ENCODE measurements at regions not wholly inside any gene's neighbourhood (a gene's known extent, or its start where the extent isn't known, plus 50 kb on each side); places are given as distances from the start of the nearest gene placed in this dataset.

DNA sequence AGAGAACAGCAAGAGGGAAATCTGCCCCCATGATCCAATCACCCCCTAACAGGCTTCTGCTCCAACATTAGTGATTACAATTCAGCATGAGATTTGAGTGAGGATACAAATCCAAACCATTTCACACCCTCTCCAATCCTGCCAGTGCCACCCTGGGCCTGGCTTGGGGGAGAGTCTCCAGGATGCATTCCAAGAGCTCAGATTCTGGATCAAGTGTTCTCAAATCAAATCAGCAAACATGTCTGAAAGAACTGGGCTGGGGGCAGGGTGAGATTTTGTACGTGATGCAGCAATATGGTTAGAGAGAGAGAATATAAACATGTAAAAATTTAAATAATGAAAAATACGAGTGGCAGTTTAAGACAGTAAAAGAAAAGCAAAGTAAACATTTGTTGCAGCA is 2100.9 kb upstream of the CELF4 start:
- H3K9me3 Mint-ChIP-seq (ENCODE audit: insufficient read depth) = no peaks in the 10 kb centered on the region
- DNase-seq (no peak), ATAC-seq (no peak)
- no peaks in the 10 kb centered on the region for H3K36me3 Mint-ChIP-seq (ENCODE audit: low read depth)
- H3K4me1 Mint-ChIP-seq (ENCODE audit: low read depth) = no peaks in the 10 kb centered on the region
- CTCF ChIA-PET = no interaction called here
- H3K27me3 Mint-ChIP-seq (ENCODE audit: low read depth) = no peaks in the 10 kb centered on the region
- POLR2A ChIA-PET = no interaction called here
- H3K27ac Mint-ChIP-seq = no peak overlapping the region
- no peak overlapping the region for H3K4me3 Mint-ChIP-seq

DNA sequence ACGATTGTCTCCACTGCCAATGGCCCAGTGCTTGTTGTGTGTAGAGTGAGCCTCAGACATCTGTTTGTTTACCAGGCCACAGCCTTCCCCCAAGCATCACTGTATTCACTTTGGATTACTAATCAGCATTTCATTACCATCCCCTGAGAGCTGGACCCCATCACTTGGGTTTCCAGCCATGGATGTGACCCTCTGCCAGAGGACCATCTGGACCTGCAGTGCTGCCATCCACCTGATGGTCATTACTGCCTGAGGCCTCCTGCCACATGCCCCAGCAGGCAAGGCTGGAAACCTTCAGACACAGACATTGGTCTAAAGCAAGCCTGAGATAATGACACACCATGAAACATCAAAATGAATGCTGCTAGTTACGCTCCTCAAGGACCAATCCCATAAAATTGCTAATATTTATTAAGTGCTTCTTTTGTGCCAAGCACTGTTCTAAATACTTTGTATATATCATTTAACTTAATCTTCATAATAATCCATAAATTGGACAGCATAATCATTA is 2096.3 kb upstream of the CELF4 start:
- CTCF ChIA-PET = no interaction called here
- H3K4me3 Mint-ChIP-seq = no peak overlapping the region
- POLR2A ChIA-PET = no interaction called here
- ATAC-seq (no peak), DNase-seq (no peak)
- H3K36me3 Mint-ChIP-seq (ENCODE audit: low read depth) = no peaks in the 10 kb centered on the region
- H3K27me3 Mint-ChIP-seq (ENCODE audit: low read depth) = no peaks in the 10 kb centered on the region
- no peaks in the 10 kb centered on the region for H3K4me1 Mint-ChIP-seq (ENCODE audit: low read depth)
- peaks cover 2% of the 10 kb centered on the region for H3K9me3 Mint-ChIP-seq (ENCODE audit: insufficient read depth)
- H3K27ac Mint-ChIP-seq = no peak overlapping the region

DNA sequence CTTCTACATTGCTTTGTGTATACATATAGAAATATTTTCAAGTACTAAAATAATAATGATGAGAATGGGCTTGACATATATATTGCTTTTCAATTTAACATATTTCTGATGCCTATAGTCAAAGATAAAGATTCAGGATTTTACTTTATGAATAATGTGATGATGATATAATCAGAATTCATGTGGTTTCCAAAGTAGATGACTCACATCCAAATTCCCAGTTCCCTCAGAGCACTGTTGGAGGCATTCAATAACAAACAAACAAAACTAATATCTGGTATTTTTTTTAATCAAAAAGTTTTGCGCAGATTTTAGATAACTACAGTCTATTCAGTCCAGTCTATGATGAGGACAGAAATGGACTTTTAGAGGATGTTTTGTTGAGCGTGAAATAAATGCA is 2094.5 kb upstream of the CELF4 start:
- no peak overlapping the region for H3K27ac Mint-ChIP-seq
- no peaks in the 10 kb centered on the region for H3K36me3 Mint-ChIP-seq (ENCODE audit: low read depth)
- DNase-seq (no peak), ATAC-seq (no peak)
- H3K27me3 Mint-ChIP-seq (ENCODE audit: low read depth) = no peaks in the 10 kb centered on the region
- CTCF ChIA-PET = no interaction called here
- no peaks in the 10 kb centered on the region for H3K4me1 Mint-ChIP-seq (ENCODE audit: low read depth)
- peaks cover 2% of the 10 kb centered on the region for H3K9me3 Mint-ChIP-seq (ENCODE audit: insufficient read depth)
- no peak overlapping the region for H3K4me3 Mint-ChIP-seq
- POLR2A ChIA-PET = no interaction called here

DNA sequence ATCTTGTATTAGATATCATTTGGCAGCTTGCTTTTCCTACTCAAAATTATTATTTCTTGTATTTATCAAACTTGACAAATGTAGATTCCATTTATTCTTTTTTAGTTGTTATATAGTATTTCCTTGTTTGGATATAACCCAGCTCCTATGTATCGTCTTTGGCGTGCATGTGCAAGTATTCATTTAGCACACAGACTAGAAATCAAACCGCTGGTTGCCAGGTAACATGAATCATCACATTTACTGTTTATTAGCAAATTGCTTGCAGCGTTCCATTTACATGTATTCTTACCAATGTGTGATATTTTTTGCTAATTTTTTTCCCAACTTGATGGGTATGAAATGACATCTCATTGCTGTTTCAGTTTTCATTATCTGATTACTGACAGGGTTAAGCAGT is 2089.7 kb upstream of the CELF4 start:
- H3K9me3 Mint-ChIP-seq (ENCODE audit: insufficient read depth) = peaks cover 2% of the 10 kb centered on the region
- ChIA-PET POLR2A (no interaction called here), CTCF (no interaction called here)
- no peak for ATAC-seq
- no peak overlapping the region for H3K4me3 Mint-ChIP-seq
- H3K4me1 Mint-ChIP-seq (ENCODE audit: low read depth) = no peaks in the 10 kb centered on the region
- H3K27me3 Mint-ChIP-seq (ENCODE audit: low read depth) = no peaks in the 10 kb centered on the region
- no peaks in the 10 kb centered on the region for H3K36me3 Mint-ChIP-seq (ENCODE audit: low read depth)
- no peak for DNase-seq
- no peak overlapping the region for H3K27ac Mint-ChIP-seq

DNA sequence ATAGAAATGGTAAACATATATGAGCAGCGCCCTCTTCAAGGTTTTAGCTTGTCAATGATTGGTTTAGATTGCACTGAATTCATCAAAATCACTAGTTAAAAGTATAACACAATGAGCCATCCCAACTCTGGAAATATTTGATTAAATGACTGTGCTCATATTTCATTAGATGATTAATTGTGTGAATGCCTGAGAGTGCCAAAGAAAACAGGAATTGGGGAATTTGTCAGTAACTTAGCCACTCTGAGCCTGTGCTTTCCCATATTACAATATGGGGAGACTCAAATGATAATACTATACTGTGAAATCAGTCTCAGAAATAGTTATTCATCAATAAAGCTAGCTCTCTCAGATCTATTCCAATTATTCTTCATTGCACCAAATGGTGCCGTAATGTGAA is 2087.6 kb upstream of the CELF4 start:
- CTCF ChIA-PET = no interaction called here
- DNase-seq (no peak), ATAC-seq (no peak)
- POLR2A ChIA-PET = no interaction called here
- Mint-ChIP-seq H3K27ac (no peak overlapping the region), H3K27me3 (ENCODE audit: low read depth) (no peaks in the 10 kb centered on the region), H3K4me3 (no peak overlapping the region), H3K36me3 (ENCODE audit: low read depth) (no peaks in the 10 kb centered on the region), H3K4me1 (ENCODE audit: low read depth) (no peaks in the 10 kb centered on the region), H3K9me3 (ENCODE audit: insufficient read depth) (peaks cover 2% of the 10 kb centered on the region)

- no peaks in the 10 kb centered on the region for H3K36me3 Mint-ChIP-seq (ENCODE audit: low read depth)
- no peak overlapping the region for H3K4me3 Mint-ChIP-seq
- ATAC-seq = no peak
- DNase-seq = no peak
- no peak overlapping the region for H3K27ac Mint-ChIP-seq
- no peaks in the 10 kb centered on the region for H3K4me1 Mint-ChIP-seq (ENCODE audit: low read depth)
- ChIA-PET POLR2A (interaction anchor here (0.5 kb wide), 1 partner anchor 352 kb away, joined by 3 read pairs; no protein-coding TSS in a partner anchor), CTCF (no interaction called here)
- no peaks in the 10 kb centered on the region for H3K27me3 Mint-ChIP-seq (ENCODE audit: low read depth)
- peaks cover 4% of the 10 kb centered on the region for H3K9me3 Mint-ChIP-seq (ENCODE audit: insufficient read depth)
Measured at GRCh38 chr18:39648616-39649015, 2083.0 kb upstream of the CELF4 start.

DNA sequence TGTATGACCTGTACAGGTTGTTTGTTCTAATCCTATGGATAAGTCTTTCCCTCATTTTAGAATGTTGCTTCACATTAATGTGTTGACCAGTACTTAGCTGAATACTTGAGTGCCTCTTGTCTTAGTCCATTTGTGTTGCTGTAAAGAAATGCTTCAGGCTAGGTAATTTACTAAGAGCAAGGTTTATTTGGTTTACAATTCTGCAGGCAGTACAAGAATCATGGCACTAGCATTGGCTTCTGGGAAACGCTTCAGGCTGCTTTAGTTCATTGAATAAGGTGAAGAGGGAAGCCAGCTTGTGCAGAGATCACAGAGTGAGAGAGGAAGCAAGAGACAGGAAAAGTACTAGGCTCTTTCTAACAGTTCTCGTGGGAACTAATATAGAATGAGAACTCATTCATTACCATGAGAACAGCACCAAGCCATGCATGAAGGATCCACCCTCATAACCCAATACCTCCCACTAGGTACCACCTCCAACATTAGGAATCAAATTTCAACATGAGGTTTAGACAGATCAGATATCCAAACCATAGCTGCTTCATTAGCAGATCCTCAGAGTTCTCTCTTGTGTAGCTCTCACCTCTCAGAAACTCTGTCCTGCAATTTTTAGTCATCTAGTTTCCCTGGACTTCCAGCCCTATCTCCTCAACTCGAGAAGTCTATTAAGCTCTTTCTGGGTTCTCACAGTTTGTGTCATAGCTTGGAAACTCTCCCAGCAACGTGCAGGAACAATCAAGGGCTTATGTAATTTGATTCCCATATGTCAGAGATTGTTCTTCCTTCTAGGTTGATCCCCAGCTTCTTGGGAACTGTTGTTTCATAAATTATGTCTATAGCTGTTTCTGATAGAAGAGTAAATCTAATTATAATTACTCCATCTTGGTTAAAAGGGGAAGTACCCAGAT is 2082.3 kb upstream of the CELF4 start:
- Mint-ChIP-seq H3K4me1 (ENCODE audit: low read depth) (no peaks in the 10 kb centered on the region), H3K9me3 (ENCODE audit: insufficient read depth) (peaks cover 4% of the 10 kb centered on the region), H3K27me3 (ENCODE audit: low read depth) (no peaks in the 10 kb centered on the region), H3K36me3 (ENCODE audit: low read depth) (no peaks in the 10 kb centered on the region), H3K27ac (no peak overlapping the region), H3K4me3 (no peak overlapping the region)
- ATAC-seq (no peak), DNase-seq (no peak)
- ChIA-PET CTCF (no interaction called here), POLR2A (interaction anchor here (0.5 kb wide), 1 partner anchor 352 kb away, joined by 3 read pairs; no protein-coding TSS in a partner anchor)

- ChIA-PET CTCF (no interaction called here), POLR2A (no interaction called here)
- ATAC-seq (no peak), DNase-seq (no peak)
- Mint-ChIP-seq H3K27ac (no peak overlapping the region), H3K9me3 (ENCODE audit: insufficient read depth) (no peaks in the 10 kb centered on the region), H3K4me3 (no peak overlapping the region), H3K4me1 (ENCODE audit: low read depth) (no peaks in the 10 kb centered on the region), H3K36me3 (ENCODE audit: low read depth) (no peaks in the 10 kb centered on the region), H3K27me3 (ENCODE audit: low read depth) (no peaks in the 10 kb centered on the region)
Measured at GRCh38 chr18:39638224-39638623, 2072.6 kb upstream of the CELF4 start.

- ChIA-PET POLR2A (no interaction called here), CTCF (no interaction called here)
- Mint-ChIP-seq H3K36me3 (ENCODE audit: low read depth) (no peaks in the 10 kb centered on the region), H3K4me3 (no peak overlapping the region), H3K27ac (no peak overlapping the region), H3K27me3 (ENCODE audit: low read depth) (no peaks in the 10 kb centered on the region), H3K9me3 (ENCODE audit: insufficient read depth) (no peaks in the 10 kb centered on the region), H3K4me1 (ENCODE audit: low read depth) (no peaks in the 10 kb centered on the region)
- no peak for DNase-seq
- no peak for ATAC-seq
Measured at GRCh38 chr18:39636931-39637330, 2071.3 kb upstream of the CELF4 start.

GRCh38 chr18:39635966-39636365 is 2070.4 kb upstream of the CELF4 start:
- H3K36me3 Mint-ChIP-seq (ENCODE audit: low read depth) = no peaks in the 10 kb centered on the region
- no peak overlapping the region for H3K27ac Mint-ChIP-seq
- no peaks in the 10 kb centered on the region for H3K9me3 Mint-ChIP-seq (ENCODE audit: insufficient read depth)
- ChIA-PET POLR2A (no interaction called here), CTCF (no interaction called here)
- no peaks in the 10 kb centered on the region for H3K4me1 Mint-ChIP-seq (ENCODE audit: low read depth)
- no peak overlapping the region for H3K4me3 Mint-ChIP-seq
- no peak for ATAC-seq
- no peaks in the 10 kb centered on the region for H3K27me3 Mint-ChIP-seq (ENCODE audit: low read depth)
- DNase-seq = no peak

DNA sequence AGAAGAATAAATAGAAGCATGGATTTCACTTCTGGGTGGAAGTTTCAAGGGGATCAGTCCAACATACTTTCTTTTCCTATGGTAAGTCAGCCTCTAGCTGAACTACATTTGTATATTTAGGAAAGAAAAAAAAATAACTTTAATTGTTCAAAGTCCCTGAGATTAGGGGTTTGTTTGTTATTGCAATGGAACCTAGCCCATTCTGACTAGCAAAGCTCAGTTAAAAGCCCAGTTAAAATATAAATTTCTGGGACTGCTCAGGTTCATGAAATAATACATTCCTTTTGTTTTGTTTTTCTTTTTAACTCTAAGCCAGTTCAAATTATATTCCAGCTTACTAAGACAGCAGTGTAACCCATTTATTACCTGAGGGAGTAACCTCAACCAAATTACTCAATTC is 2069.6 kb upstream of the CELF4 start:
- no peak overlapping the region for H3K4me3 Mint-ChIP-seq

GRCh38 chr18:39627936-39628335 is 2062.3 kb upstream of the CELF4 start:
- Mint-ChIP-seq H3K27ac (no peak overlapping the region), H3K4me1 (ENCODE audit: low read depth) (no peaks in the 10 kb centered on the region)

More for the DNA sequence above, 2069.6 kb upstream of the CELF4 start:
- Mint-ChIP-seq H3K27me3 (ENCODE audit: low read depth) (no peaks in the 10 kb centered on the region), H3K4me1 (ENCODE audit: low read depth) (no peaks in the 10 kb centered on the region), H3K36me3 (ENCODE audit: low read depth) (no peaks in the 10 kb centered on the region), H3K9me3 (ENCODE audit: insufficient read depth) (no peaks in the 10 kb centered on the region), H3K27ac (no peak overlapping the region)
- DNase-seq (no peak), ATAC-seq (no peak)
- ChIA-PET CTCF (no interaction called here), POLR2A (no interaction called here)

DNA sequence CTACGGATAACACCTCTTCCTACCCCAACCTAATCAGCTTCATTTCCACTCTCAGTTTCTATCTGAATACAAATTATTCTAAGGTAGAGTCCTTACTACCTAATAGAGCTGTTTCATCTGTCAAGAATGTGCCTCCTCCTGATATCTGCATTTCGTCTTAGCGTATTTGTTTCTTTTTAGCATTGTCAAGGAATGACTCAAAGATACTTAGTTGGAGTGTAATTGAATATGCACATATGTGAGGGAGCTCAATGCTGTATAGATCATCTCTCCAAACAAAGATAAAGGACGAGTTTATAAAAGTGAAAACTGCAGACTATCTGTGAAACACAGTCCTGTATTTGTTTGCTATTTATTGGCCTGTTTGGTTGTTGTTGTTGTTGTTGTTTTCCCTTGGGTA is 2059.4 kb upstream of the CELF4 start:
- ATAC-seq = no peak
- no peaks in the 10 kb centered on the region for H3K27me3 Mint-ChIP-seq (ENCODE audit: low read depth)

More at GRCh38 chr18:39627936-39628335, 2062.3 kb upstream of the CELF4 start:
- DNase-seq (no peak), ATAC-seq (no peak)
- POLR2A ChIA-PET = no interaction called here
- H3K9me3 Mint-ChIP-seq (ENCODE audit: insufficient read depth) = no peaks in the 10 kb centered on the region
- no peak overlapping the region for H3K4me3 Mint-ChIP-seq
- H3K36me3 Mint-ChIP-seq (ENCODE audit: low read depth) = no peaks in the 10 kb centered on the region
- CTCF ChIA-PET = no interaction called here
- H3K27me3 Mint-ChIP-seq (ENCODE audit: low read depth) = no peaks in the 10 kb centered on the region

More for the DNA sequence above, 2059.4 kb upstream of the CELF4 start:
- Mint-ChIP-seq H3K4me3 (no peak overlapping the region), H3K27ac (no peak overlapping the region), H3K4me1 (ENCODE audit: low read depth) (no peaks in the 10 kb centered on the region), H3K9me3 (ENCODE audit: insufficient read depth) (no peaks in the 10 kb centered on the region), H3K36me3 (ENCODE audit: low read depth) (no peaks in the 10 kb centered on the region)
- ChIA-PET POLR2A (no interaction called here), CTCF (no interaction called here)
- no peak for DNase-seq
